Vagina (tissue), 2 donors: ENCODE measurements at regions not wholly inside any gene's neighbourhood (a gene's known extent, or its start where the extent isn't known, plus 50 kb on each side); places are given as distances from the start of the nearest gene placed in this dataset.

Experiments used
- DNase-seq, 2 donors: peaks; one replicate each; pipeline ENCODE4 v3.0.0-alpha.2; 2017; ENCODE audit errors: extremely low spot score in 2 of 2
- H3K27ac ChIP-seq: fragments of 200-600 bp; sonication (generic); one replicate; pipeline ENCODE4 v1.5.1; 2019
- H3K27me3 ChIP-seq: fragments of 200-600 bp; sonication (generic); one replicate; pipeline ENCODE4 v1.5.1; 2019
- H3K36me3 ChIP-seq, 2 donors: fragments of 200-600 bp; sonication (generic); one replicate each; pipeline ENCODE4 v1.5.1; 2017 to 2019
- H3K4me1 ChIP-seq: fragments of 200-600 bp; sonication (generic); one replicate; pipeline ENCODE4 v1.5.1; 2019
- H3K4me3 ChIP-seq, 2 donors: fragments of 200-600 bp; sonication (generic); 1 replicate in 1 of 2; 2 replicates in 1 of 2; pipeline ENCODE4 v1.5.1; 2016 to 2019
- H3K9me3 ChIP-seq: fragments of 200-600 bp; sonication (generic); one replicate; pipeline ENCODE4 v1.5.1; 2019
- CTCF ChIP-seq, 3 experiments: fragments of 450-650 bp in 2 of 3; fragments of 200-600 bp in 1 of 3; sonication (generic) in 1 of 3; IDR thresholded peaks; one replicate each; pipeline ENCODE4 v1.5.1; 2017 to 2019; ENCODE audit warnings: antibody characterized with exemption in 3 of 3, mild to moderate bottlenecking in 2 of 3, moderate library complexity in 2 of 3
- POLR2A ChIP-seq, 2 donors: fragments of 450-650 bp; IDR thresholded peaks; one replicate each; pipeline ENCODE4 v1.6.1; 2017; ENCODE audit warnings: antibody characterized with exemption in 2 of 2, mild to moderate bottlenecking in 2 of 2, moderate library complexity in 2 of 2
- POLR2AphosphoS5 ChIP-seq, 2 donors: sonication (generic); formaldehyde crosslinking; IDR thresholded peaks; one replicate each; pipeline ENCODE4 v1.9.0; 2017; ENCODE audit warnings: antibody characterized with exemption in 2 of 2, mild to moderate bottlenecking in 2 of 2, low read depth in 1 of 2; ENCODE audit not compliant: insufficient read depth in 1 of 2
- intact Hi-C: fragments of 100-400 bp; cut with DNase I; formaldehyde crosslinking; loops from one replicate; pipeline ENCODE4 v1.15.1; 2023

DNA sequence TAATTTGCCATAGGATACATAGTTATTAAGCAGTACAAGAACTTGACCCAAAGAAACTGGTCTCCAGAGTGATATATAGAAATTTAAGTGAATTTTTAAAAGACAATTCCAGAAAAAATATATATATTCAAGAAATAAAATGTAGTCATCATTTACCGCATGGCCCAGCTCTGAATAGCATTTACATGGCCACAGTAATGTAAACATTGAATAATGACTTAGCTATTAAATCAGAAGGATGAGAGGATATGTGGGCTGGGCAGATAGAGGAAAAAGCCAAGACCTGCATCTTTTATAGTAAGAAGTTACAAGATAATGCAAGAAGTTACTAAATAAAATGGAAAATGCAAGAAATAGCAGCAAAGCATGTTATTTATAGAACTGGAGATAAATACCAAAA is 405.2 kb upstream of the WWC1 start:
- intact Hi-C loops = no loop called here
- H3K4me1 ChIP-seq = no peaks in the 10 kb centered on the region
- no peak for TF ChIP-seq CTCF (IDR thresholded peaks at IDR 0.05)
- no peak for TF ChIP-seq POLR2AphosphoS5 (IDR thresholded peaks at IDR 0.05; ENCODE audit: insufficient read depth in 1 of 2, low read depth in 1 of 2)
- TF ChIP-seq POLR2A (IDR thresholded peaks at IDR 0.05) = no peak

DNA sequence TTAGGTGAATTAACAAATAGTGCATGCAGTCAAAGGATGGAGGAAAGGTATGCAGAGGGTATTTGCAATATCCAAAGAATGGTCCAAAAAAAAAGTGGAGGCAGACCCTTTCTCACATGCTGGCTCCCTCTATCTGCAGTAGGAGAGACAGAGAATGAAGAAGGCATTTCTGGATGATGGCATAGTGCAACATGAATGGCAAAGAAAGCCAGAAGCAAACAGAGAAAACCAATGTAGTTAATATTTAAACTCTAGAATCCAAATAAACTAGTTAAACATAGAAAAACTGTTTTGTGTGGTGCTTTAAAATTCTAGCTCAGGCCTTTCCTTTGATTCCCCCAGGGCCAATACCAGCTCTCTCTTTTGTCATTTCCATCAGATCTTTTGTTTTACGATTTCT is 403.1 kb upstream of the WWC1 start:
- DNase-seq = no peak
- intact Hi-C loops = no loop called here
- TF ChIP-seq POLR2AphosphoS5 (IDR thresholded peaks at IDR 0.05; ENCODE audit: insufficient read depth in 1 of 2, low read depth in 1 of 2) (no peak), POLR2A (IDR thresholded peaks at IDR 0.05) (no peak), CTCF (IDR thresholded peaks at IDR 0.05) (no peak)
- H3K4me3 ChIP-seq = no peak overlapping the region
- H3K36me3 ChIP-seq = no peaks in the 10 kb centered on the region
- H3K9me3 ChIP-seq = no peaks in the 10 kb centered on the region
- no peak overlapping the region for H3K27ac ChIP-seq
- H3K27me3 ChIP-seq = no peaks in the 10 kb centered on the region
- no peaks in the 10 kb centered on the region for H3K4me1 ChIP-seq

More for the DNA sequence above, 405.2 kb upstream of the WWC1 start:
- Histone ChIP-seq H3K36me3 (no peaks in the 10 kb centered on the region), H3K27me3 (no peaks in the 10 kb centered on the region), H3K27ac (no peak overlapping the region), H3K4me3 (no peak overlapping the region), H3K9me3 (no peaks in the 10 kb centered on the region)
- DNase-seq = no peak

GRCh38 chr5:167889276-167889675 is 402.2 kb upstream of the WWC1 start:
- Histone ChIP-seq H3K9me3 (no peaks in the 10 kb centered on the region), H3K27ac (no peak overlapping the region), H3K27me3 (no peaks in the 10 kb centered on the region), H3K4me1 (no peaks in the 10 kb centered on the region), H3K36me3 (no peaks in the 10 kb centered on the region), H3K4me3 (no peak overlapping the region)
- TF ChIP-seq POLR2AphosphoS5 (IDR thresholded peaks at IDR 0.05; ENCODE audit: insufficient read depth in 1 of 2, low read depth in 1 of 2) (no peak), CTCF (IDR thresholded peaks at IDR 0.05) (no peak), POLR2A (IDR thresholded peaks at IDR 0.05) (no peak)
- intact Hi-C loops = no loop called here
- no peak for DNase-seq

DNA sequence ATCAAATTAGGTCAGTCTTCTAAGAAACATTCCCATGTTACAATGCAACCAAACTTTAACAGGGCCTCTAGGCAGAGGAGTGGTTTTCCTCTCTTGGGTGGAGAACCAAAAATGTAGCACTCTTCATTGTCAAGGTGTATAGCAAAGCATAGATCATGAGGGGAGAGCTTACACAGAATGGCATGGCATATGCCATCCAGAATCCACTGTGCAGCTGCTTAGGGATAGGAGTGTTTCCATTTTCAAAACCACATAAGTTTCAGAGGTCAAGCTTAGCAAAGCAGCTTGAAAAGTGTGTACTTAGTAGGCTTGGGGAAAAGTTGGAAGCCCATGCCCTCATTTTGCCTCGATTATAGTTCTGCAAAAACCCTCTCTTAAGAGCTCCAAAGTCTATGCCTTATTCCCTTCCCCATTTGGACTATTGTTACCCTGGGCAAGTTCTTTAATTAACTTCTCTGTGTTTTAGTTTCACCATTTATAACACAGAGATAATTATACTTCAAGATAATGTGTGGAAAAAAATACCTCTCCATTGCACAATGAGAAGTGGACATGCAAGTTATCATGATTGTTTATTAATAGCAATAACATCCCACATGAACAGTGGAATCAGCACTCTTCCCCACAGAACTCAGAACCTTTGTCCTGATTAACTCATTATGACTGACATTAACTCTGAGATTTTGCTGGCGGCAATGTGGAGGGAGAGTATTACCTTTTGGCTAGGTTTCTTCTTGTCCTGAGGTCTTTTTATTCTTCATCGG is 398.9 kb upstream of the WWC1 start:
- no peak for DNase-seq
- intact Hi-C loops = no loop called here
- no peaks in the 10 kb centered on the region for H3K4me1 ChIP-seq
- no peaks in the 10 kb centered on the region for H3K36me3 ChIP-seq
- no peaks in the 10 kb centered on the region for H3K27me3 ChIP-seq
- no peak for TF ChIP-seq CTCF (IDR thresholded peaks at IDR 0.05)
- TF ChIP-seq POLR2AphosphoS5 (IDR thresholded peaks at IDR 0.05; ENCODE audit: insufficient read depth in 1 of 2, low read depth in 1 of 2) = no peak
- no peak for TF ChIP-seq POLR2A (IDR thresholded peaks at IDR 0.05)
- no peaks in the 10 kb centered on the region for H3K9me3 ChIP-seq
- H3K4me3 ChIP-seq = no peak overlapping the region
- no peak overlapping the region for H3K27ac ChIP-seq

DNA sequence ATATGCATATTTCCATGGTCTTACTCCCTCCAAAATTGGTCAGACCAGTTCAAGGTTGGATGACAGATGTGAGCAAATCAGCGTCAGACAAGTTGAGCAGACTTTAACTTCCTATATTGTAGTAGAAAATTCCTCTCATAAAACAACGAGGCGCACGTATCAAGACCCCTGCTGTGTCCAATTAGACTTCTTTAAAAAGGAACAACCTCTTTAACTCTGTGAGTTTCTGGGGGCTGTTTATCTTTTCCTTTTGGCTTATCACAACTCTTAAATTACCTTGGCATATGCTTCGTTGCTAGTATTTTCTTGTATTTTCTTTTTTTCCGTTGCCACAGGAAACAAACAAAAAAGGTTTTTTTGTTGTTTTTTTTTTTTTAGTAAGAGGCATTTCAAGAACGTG is 398.2 kb upstream of the WWC1 start:
- Histone ChIP-seq H3K36me3 (no peaks in the 10 kb centered on the region), H3K4me3 (no peak overlapping the region), H3K27me3 (no peaks in the 10 kb centered on the region), H3K9me3 (no peaks in the 10 kb centered on the region), H3K4me1 (no peaks in the 10 kb centered on the region), H3K27ac (no peak overlapping the region)
- TF ChIP-seq POLR2A (IDR thresholded peaks at IDR 0.05) (no peak), POLR2AphosphoS5 (IDR thresholded peaks at IDR 0.05; ENCODE audit: insufficient read depth in 1 of 2, low read depth in 1 of 2) (no peak), CTCF (IDR thresholded peaks at IDR 0.05) (no peak)
- intact Hi-C loops = no loop called here
- no peak for DNase-seq
